ENCODE measurements at regions not wholly inside any gene's neighbourhood (a gene's known extent, or its start where the extent isn't known, plus 50 kb on each side); places are given as distances from the start of the nearest gene placed in this dataset.

DNA sequence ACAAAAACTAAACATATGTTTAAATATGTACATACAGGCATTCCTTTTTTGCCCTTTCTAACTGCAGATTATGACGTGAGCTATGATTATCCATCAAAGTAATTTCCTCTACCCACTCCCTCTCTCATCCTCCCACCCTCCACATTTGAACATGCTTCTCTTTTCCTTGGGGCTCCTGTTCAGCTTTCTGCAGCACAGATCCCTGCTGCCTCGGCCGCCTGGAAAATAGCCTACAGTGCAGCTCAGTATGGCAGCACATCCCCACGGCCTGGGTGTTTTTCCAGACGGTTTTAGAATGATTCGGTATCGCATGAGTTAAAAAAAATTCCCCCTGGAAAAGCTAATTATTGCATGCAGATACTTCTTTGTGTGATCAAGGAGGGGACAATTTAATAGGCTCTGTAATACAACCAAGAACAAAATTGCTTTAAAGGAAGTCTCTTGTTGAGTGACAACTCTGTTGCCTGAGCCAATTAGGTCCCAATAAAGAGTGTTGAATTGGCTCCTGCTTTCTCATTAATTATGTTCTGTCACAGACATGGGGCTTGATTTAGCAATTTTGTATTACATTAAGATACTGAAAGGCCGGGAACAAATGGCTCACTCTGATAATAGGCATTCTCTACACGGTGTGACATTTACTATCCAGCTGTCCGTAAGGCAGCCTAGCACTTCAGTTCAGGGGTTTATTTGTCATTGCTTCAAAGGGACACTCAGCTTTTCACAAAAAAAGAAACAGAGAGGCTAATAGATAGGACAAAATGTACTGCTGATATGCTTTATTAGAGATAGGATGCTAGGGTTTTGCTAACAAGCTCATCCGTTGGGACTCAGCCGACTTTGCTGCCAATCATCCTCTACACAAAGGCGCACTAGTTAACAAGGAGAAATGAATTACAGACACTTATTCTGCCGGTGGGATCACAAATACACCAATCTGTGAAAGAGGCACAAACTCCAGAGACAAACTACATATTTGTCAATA lies 285.8 kb upstream of the G2E3 start:
- TF ChIP-seq, protein P1, sequence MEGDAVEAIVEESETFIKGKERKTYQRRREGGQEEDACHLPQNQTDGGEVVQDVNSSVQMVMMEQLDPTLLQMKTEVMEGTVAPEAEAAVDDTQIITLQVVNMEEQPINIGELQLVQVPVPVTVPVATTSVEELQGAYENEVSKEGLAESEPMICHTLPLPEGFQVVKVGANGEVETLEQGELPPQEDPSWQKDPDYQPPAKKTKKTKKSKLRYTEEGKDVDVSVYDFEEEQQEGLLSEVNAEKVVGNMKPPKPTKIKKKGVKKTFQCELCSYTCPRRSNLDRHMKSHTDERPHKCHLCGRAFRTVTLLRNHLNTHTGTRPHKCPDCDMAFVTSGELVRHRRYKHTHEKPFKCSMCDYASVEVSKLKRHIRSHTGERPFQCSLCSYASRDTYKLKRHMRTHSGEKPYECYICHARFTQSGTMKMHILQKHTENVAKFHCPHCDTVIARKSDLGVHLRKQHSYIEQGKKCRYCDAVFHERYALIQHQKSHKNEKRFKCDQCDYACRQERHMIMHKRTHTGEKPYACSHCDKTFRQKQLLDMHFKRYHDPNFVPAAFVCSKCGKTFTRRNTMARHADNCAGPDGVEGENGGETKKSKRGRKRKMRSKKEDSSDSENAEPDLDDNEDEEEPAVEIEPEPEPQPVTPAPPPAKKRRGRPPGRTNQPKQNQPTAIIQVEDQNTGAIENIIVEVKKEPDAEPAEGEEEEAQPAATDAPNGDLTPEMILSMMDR (IDR thresholded peaks at IDR 0.05), result no peak
- no peak for TF ChIP-seq POLR2A (IDR thresholded peaks at IDR 0.05)

Measured in ovary (tissue), 3 donors.